ENCODE measurements at regions not wholly inside any gene's neighbourhood (a gene's known extent, or its start where the extent isn't known, plus 50 kb on each side); places are given as distances from the start of the nearest gene placed in this dataset.
"Not testable (repeated sequence)": the region's sequence is repeated elsewhere in the genome, so short reads cannot be mapped to it uniquely, and the experiment has no call there.

GRCh38 chr10:124176349-124177179 lies 83.2 kb upstream of the CHST15 start:
- DNase-seq: no peak

- DNase-seq: no peak
These were observed 82.4 kb upstream of the CHST15 start for GRCh38 chr10:124175701-124176348.

GRCh38 chr10:124174673-124175645 lies 81.6 kb upstream of the CHST15 start:
- no peak for DNase-seq

- no peak for DNase-seq
These were observed 80.7 kb upstream of the CHST15 start for GRCh38 chr10:124174071-124174566.

DNA sequence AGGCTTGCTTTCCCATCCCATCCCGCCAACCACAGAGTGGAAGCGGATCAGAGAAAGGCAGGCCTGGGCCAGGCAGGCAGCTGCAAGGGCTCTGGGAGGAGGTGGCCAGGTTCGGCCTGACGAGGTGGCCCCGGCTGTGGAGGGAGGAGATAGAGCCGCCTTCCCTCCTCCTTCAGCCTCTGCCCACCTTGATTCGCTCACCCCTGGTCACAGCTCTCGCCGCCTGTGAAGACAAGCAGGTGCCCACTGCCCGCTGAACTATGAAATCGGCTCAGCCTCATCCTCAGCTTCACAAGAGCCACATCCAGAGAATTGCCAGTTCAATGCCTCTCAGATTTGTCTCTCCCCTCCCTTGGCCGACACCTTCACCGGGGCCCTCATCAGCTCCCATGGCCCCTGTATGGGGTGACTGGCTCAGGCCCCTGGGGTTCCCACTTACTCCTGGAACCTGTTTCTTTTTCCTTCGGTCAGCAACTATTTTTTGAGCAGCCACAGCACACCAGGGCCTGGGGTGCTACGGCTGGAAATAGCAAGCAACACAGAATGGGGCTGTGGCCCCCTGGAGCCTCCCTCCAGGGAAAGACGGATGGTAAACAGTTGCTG lies 80.0 kb upstream of the CHST15 start:
- no peak for DNase-seq

- no peak for DNase-seq
These were observed 79.0 kb upstream of the CHST15 start for GRCh38 chr10:124172181-124172916.

DNA sequence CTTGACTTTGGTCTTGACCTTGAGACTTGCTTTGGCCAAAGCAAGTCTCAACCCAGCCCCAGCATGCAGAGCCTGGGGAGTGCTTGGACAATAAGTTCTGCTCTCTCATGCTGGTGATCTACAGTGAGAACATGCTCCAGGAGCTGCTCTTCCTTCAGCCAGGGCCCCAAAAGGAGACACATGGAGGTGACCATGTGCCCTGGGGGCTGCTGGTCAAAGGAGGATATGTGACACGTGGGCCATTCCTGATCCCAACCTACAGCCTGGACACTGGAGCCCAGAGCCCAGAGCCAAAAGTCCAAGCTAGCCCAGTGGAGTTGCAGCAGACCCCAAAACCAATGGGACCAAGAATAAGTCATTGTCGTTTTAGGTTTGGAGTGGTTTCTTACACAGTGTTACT lies 78.2 kb upstream of the CHST15 start:
- no peak for DNase-seq

DNA sequence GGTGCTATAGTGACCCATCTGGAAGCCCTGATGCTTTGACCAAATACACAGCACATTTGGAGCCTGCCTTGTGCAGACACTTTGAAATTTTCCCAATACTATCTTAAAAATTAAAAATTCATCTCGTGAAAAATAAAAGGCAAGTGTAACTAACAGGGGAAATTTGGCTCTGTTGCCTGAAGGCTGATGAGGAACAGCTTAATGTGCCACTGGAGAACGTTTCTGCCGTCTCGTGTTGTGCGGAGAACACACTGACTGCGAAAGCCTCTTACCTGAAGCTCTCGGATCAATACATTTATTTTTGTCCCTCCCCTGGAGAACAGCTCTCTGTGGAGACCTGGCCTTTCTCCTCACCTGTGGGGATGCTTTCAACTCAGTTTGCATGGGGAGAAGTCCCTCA lies 77.2 kb upstream of the CHST15 start:
- DNase-seq: no peak

DNA sequence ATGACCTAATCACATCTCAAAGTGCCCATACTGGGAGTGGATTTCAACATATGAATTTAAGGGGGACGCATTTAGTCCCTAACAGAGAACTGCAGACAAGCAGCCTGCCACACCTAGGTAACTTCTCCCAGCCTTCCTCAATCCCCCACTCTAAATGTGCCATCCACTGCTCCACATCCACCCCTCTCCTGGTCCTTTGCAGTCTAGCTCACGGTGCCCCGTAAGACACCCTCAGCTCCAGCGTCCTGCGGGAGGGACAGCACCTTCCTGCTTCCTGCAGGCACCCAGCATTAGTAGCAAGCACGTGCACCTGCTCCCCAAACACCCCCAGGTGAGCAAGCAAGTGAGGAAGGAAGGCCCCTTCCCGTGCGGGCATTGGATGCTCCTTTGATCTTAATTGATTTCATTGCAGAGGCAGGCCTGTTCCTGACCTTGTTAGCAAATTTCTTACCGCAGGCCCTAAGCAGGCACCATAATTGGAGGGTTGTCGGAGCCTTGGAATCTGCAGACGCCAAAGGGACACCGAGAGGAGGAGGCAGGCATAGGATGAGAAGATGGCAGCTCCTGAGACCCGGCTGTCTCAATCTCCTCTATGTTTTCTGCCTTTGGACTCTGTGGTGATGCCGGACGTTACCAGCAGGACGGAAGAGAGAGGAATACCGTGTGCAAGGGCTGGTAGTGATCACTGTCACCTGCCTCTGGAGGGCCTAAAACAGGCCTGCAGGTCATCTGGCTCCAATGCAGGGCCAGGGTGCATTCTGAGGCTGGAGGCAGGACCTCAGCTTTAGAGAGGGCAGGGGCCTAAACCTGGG lies 75.8 kb upstream of the CHST15 start:
- DNase-seq: no peak

DNA sequence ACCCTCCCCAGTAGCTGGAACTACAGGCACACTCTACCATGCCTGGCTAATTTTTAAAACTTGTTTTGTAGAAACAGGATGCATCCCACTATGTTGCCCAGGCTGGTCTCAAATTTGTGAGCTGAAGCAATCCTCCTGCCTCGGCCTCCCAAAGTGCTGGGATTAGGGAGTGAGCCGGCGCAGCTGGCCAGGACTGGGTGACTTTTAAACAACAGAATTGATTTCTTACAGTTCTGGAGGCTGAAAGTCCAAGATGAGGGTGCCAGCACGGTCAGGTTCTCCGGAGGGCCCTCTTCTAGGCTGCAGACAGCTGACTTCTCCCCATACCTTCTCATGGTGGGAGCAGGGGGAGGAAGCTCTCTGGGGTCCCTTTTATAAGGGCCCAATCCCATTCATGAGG lies 75.2 kb upstream of the CHST15 start:
- DNase-seq: no peak

- DNase-seq: not testable (repeated sequence)
These were observed 74.5 kb upstream of the CHST15 start for GRCh38 chr10:124167925-124168324.

- no peak for DNase-seq
These were observed 73.2 kb upstream of the CHST15 start for GRCh38 chr10:124166431-124167125.

DNA sequence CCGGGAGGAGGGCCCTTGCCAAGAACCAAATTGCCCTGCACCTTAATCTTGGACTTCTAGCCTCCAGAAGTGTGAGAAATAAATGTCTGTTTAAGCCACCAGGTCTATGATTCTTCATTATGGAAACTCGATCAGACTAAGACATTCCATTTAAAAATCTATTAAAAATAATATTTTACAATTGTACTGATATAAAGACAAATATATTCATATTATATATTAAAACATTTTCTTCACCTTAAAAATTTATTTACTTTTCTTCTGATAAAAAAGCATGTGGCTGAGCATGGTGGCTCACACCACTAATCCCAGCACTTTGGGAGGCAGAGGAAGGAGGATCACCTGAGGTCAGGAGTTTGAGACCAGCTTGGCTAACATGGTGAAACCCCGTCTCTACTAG lies 72.4 kb upstream of the CHST15 start:
- DNase-seq: no peak

- DNase-seq: no peak
These were observed 71.9 kb upstream of the CHST15 start for GRCh38 chr10:124165311-124165710.

- no peak for DNase-seq
These were observed 70.9 kb upstream of the CHST15 start for GRCh38 chr10:124164264-124164663.

DNA sequence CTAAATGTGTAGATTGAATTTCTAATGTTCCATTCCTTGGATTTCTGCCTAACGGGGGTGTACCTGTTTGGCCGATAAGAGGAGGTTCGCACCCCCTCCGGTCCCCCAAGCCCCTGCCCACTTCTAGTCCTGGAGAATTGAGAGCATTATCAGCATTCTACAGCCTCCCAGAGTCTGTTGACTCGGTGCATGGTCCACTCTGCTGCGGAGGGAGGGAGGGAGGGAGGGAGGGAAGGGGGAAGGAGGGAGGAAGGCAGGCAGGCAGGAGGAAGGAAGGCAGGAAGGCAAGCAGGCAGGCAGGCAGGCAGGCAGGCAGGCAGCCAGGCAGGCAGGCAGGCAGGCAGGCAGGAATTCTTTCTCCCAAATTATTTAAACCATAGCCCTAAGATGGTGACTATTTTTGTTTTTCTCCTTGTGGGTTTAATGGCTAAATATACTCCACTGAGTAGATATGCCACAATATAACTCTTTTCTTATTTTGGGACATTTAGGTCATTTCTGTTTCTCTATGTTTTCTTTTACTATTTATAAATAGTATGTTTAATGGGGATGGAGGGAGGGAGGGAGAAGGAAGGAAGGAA lies 69.5 kb upstream of the CHST15 start:
- no peak for DNase-seq

- no peak for DNase-seq
These were observed 68.7 kb upstream of the CHST15 start for GRCh38 chr10:124162136-124162535.

GRCh38 chr10:124161601-124162000 lies 68.2 kb upstream of the CHST15 start:
- no peak for DNase-seq

DNA sequence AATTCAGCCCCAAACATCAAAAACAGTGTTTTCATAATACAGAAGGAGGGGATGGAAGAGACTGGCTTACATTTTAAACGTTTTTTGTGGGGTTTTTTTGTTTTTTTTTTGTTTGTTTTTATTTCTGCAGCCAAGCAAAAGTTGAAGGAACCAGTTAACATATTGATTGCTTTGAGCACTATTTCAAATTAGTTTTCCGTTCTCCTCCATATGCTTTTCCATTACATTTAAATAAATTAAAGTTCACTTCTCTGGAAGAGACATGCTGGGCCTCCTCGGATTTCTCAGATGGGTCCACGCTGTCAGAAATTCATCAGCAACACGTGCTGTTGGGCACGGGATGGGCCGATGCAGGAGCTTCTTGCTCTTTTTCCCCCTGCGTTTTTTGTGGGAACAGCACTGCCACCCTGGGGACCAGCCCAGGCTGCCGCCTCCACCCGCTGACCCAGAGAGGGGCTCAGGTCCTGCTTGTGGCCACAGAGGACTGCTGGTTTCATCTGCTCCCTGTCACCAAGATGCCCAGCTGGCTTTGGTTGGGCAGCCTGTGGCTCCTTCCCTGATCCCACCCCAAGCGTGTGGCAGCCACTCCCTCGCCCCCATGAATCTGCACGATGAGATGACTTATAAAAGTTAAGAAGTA lies 67.7 kb upstream of the CHST15 start:
- DNase-seq: no peak

DNA sequence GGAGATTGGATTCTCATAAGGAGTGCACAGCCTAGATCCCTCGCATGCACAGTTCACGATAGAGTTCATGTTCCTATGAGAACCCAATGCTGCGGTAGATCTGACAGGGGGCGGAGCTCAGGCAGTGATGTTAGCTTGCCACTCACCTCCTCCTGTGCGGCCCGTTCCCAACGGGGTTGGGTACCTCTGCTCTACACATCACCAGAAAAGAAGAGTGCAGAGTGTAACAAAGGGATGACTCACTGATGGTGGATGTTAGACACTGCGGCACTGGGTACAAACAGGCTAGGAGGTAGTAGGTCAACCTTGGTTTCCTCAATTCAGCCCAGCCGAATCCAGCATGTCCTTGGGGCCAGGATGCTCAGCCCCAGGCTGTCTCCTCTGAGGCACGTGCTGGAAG lies 66.8 kb upstream of the CHST15 start:
- DNase-seq: no peak
